RWPE1 (cell line): ENCODE measurements at regions not wholly inside any gene's neighbourhood (a gene's known extent, or its start where the extent isn't known, plus 50 kb on each side); places are given as distances from the start of the nearest gene placed in this dataset.
"Not testable (repeated sequence)": the region's sequence is repeated elsewhere in the genome, so short reads cannot be mapped to it uniquely, and the experiment has no call there.

Experiments
- CTCF ChIA-PET: fragments of 350-600 bp; sonication (Branson Sonifier 250); formaldehyde crosslinking; extraction: SDS; loops from one replicate; lab custom pipeline; 2021; lab: Yijun Ruan, JAX
- POLR2A ChIA-PET: fragments of 400-600 bp; formaldehyde crosslinking; extraction: SDS; loops from one replicate; lab custom pipeline; 2020; ENCODE audit warnings: antibody characterized with exemption; ENCODE audit not compliant: low non-redundant PET; lab: Yijun Ruan, JAX
- DNase-seq: peaks from one replicate; pipeline ENCODE4 v3.0.0; 2012; ENCODE audit warnings: low spot score
- H3K27ac ChIP-seq: fragments of 450-650 bp; 2 replicates; pipeline ENCODE4 v1.5.1; 2017
- CTCF ChIP-seq: fragments of 450-650 bp; conservative IDR thresholded peaks from 2 replicates; pipeline ENCODE4 v1.5.1; 2017; ENCODE audit warnings: low read depth, mild to moderate bottlenecking

- no peak for DNase-seq
- no peak overlapping the region for H3K27ac ChIP-seq
- POLR2A ChIA-PET: no interaction called here
- no peak for TF ChIP-seq CTCF
- CTCF ChIA-PET: no interaction called here
Measured at GRCh38 chr16:59635674-59636073, 901.6 kb upstream of the GOT2 start.

- H3K27ac ChIP-seq: no peak overlapping the region
- POLR2A ChIA-PET: no interaction called here
- DNase-seq: no peak
- CTCF ChIA-PET: no interaction called here
- no peak for TF ChIP-seq CTCF
Measured at GRCh38 chr16:59634951-59635350, 900.8 kb upstream of the GOT2 start.

GRCh38 chr16:59634004-59634579, 900.0 kb upstream of the GOT2 start:
- H3K27ac ChIP-seq: no peak overlapping the region
- TF ChIP-seq CTCF: no peak
- ChIA-PET CTCF (no interaction called here), POLR2A (no interaction called here)
- no peak for DNase-seq

GRCh38 chr16:59632276-59632855, 898.2 kb upstream of the GOT2 start:
- POLR2A ChIA-PET: no interaction called here
- TF ChIP-seq CTCF: no peak
- CTCF ChIA-PET: interaction anchor here (0.6 kb wide), 1 partner anchor 574 kb away, joined by 3 read pairs; no protein-coding TSS in a partner anchor
- no peak overlapping the region for H3K27ac ChIP-seq
- DNase-seq: no peak

GRCh38 chr16:59624381-59624780, 890.3 kb upstream of the GOT2 start:
- CTCF ChIA-PET, H3K27ac ChIP-seq, POLR2A ChIA-PET, DNase-seq: not testable (repeated sequence)

GRCh38 chr16:59614466-59615240, 880.5 kb upstream of the GOT2 start:
- CTCF ChIA-PET: no interaction called here
- POLR2A ChIA-PET: no interaction called here
- no peak overlapping the region for H3K27ac ChIP-seq
- DNase-seq: no peak
- TF ChIP-seq CTCF: no peak

GRCh38 chr16:59612910-59613620, 878.9 kb upstream of the GOT2 start:
- DNase-seq, POLR2A ChIA-PET, H3K27ac ChIP-seq, CTCF ChIA-PET: not testable (repeated sequence)
